C4-2B (cell line): ENCODE measurements at regions not wholly inside any gene's neighbourhood (a gene's known extent, or its start where the extent isn't known, plus 50 kb on each side); places are given as distances from the start of the nearest gene placed in this dataset.

Source experiments
- ZFX ChIP-seq: fragments of 450-650 bp; IDR thresholded peaks from 2 replicates; pipeline ENCODE4 v1.6.1; 2017
- TF ChIP-seq, protein P1 (sequence below): fragments of 450-650 bp; conservative IDR thresholded peaks from 2 replicates; pipeline ENCODE4 v1.5.1; 2017; ENCODE audit warnings: mild to moderate bottlenecking

DNA sequence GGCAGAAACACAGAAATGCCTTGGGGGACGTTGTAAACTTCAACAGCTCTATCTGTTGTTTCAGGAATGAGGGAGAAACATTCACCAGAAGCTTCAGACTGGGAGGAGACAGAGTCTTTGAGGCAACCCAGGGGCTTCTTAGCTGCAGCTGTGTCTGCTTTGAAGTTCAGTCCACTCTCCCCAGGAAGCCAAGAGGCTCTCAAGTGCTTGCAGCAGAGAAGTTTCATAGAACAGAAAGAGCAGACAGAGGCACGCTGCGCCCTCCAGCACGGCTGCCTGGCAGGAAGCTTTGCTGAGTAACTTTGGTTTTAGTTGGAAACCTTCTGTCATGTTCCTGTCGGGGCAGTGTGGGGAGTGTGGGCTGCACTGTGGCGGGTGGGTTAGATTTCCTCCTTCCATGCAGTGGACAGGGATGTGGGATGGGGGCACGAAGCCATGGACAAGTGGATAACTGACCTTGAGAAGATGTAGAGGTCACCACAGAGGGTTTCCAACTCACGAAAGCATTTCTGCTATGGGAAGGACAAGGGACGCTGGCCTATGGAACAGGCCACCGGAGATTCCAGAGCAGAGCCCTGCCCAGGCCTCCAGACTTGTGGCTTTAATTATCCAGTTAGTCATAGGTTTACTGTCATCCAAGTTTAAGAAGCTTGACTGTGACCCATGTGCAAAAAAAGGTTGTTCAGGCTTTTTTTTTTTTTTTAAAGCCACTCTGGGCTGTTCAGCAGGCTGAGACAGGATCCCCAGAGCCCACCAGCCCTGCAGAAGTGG, 107.7 kb downstream of the ARF6 start:
- TF ChIP-seq, protein P1, sequence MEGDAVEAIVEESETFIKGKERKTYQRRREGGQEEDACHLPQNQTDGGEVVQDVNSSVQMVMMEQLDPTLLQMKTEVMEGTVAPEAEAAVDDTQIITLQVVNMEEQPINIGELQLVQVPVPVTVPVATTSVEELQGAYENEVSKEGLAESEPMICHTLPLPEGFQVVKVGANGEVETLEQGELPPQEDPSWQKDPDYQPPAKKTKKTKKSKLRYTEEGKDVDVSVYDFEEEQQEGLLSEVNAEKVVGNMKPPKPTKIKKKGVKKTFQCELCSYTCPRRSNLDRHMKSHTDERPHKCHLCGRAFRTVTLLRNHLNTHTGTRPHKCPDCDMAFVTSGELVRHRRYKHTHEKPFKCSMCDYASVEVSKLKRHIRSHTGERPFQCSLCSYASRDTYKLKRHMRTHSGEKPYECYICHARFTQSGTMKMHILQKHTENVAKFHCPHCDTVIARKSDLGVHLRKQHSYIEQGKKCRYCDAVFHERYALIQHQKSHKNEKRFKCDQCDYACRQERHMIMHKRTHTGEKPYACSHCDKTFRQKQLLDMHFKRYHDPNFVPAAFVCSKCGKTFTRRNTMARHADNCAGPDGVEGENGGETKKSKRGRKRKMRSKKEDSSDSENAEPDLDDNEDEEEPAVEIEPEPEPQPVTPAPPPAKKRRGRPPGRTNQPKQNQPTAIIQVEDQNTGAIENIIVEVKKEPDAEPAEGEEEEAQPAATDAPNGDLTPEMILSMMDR, result no peak
- no peak for TF ChIP-seq ZFX
